ENCODE measurements at regions not wholly inside any gene's neighbourhood (a gene's known extent, or its start where the extent isn't known, plus 50 kb on each side); places are given as distances from the start of the nearest gene placed in this dataset.

DNA sequence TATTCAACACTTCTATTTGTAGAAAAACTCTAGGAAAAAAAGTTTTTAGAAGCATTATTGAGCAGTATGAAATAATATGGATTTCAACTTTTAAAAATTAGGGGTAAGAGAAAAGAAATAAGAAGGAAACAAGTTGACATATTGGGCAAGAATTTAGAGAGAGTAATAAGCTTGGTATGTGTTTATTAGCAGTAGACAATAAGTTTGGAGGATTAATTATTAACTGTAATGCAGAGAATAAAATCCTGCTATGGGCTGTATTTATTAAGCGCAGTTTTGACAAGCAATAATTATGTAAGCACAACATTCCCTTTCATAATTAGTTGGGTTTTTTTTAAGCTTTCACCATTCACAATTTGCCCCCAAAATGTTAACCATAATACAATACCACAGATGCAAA, 162.7 kb upstream of the SLC7A11 start:
- TF ChIP-seq BHLHE40 (IDR thresholded peaks at IDR 0.05; ENCODE audit: low read depth, low read length): no peak
- no peak for TF ChIP-seq MAFK (IDR thresholded peaks at IDR 0.05; ENCODE audit: low read depth, low read length)
- TF ChIP-seq MXI1 (IDR thresholded peaks at IDR 0.05; ENCODE audit: borderline replicate concordance, low read depth, low read length): no peak
- TF ChIP-seq, protein P1, sequence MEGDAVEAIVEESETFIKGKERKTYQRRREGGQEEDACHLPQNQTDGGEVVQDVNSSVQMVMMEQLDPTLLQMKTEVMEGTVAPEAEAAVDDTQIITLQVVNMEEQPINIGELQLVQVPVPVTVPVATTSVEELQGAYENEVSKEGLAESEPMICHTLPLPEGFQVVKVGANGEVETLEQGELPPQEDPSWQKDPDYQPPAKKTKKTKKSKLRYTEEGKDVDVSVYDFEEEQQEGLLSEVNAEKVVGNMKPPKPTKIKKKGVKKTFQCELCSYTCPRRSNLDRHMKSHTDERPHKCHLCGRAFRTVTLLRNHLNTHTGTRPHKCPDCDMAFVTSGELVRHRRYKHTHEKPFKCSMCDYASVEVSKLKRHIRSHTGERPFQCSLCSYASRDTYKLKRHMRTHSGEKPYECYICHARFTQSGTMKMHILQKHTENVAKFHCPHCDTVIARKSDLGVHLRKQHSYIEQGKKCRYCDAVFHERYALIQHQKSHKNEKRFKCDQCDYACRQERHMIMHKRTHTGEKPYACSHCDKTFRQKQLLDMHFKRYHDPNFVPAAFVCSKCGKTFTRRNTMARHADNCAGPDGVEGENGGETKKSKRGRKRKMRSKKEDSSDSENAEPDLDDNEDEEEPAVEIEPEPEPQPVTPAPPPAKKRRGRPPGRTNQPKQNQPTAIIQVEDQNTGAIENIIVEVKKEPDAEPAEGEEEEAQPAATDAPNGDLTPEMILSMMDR (conservative IDR thresholded peaks at IDR 0.05; ENCODE audit: low read depth, low read length): no peak
- no peak for TF ChIP-seq SMC3 (IDR thresholded peaks at IDR 0.05; ENCODE audit: low read depth, low read length)
- TF ChIP-seq CEBPB (IDR thresholded peaks at IDR 0.05; ENCODE audit: low read depth, low read length): no peak
- TF ChIP-seq, protein P2, sequence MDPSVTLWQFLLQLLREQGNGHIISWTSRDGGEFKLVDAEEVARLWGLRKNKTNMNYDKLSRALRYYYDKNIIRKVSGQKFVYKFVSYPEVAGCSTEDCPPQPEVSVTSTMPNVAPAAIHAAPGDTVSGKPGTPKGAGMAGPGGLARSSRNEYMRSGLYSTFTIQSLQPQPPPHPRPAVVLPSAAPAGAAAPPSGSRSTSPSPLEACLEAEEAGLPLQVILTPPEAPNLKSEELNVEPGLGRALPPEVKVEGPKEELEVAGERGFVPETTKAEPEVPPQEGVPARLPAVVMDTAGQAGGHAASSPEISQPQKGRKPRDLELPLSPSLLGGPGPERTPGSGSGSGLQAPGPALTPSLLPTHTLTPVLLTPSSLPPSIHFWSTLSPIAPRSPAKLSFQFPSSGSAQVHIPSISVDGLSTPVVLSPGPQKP (IDR thresholded peaks at IDR 0.05; ENCODE audit: borderline replicate concordance, low read depth, low read length): no peak
